Astrocyte of the cerebellum (primary cell): ENCODE measurements at regions not wholly inside any gene's neighbourhood (a gene's known extent, or its start where the extent isn't known, plus 50 kb on each side); places are given as distances from the start of the nearest gene placed in this dataset.

ENCODE experiments used
- DNase-seq: peaks from one replicate; pipeline ENCODE4 v3.0.0-alpha.2; 2011; ENCODE audit warnings: low read depth
- H3K4me3 ChIP-seq: 2 replicates; pipeline ENCODE4 v1.5.1; 2011; ENCODE audit warnings: mild to moderate bottlenecking, low read depth, low read length, moderate library complexity
- in situ Hi-C: cut with HindIII; loops from 2 replicates; pipeline ENCODE4 v1.10.0; 2017; ENCODE audit warnings: low sequenced_read_pairs
- TF ChIP-seq, protein P1 (sequence below): IDR thresholded peaks from 2 replicates; pipeline ENCODE4 v1.5.1; 2012; ENCODE audit warnings: low read length, low read depth, moderate library complexity, mild to moderate bottlenecking; ENCODE audit errors: missing control alignments

DNA sequence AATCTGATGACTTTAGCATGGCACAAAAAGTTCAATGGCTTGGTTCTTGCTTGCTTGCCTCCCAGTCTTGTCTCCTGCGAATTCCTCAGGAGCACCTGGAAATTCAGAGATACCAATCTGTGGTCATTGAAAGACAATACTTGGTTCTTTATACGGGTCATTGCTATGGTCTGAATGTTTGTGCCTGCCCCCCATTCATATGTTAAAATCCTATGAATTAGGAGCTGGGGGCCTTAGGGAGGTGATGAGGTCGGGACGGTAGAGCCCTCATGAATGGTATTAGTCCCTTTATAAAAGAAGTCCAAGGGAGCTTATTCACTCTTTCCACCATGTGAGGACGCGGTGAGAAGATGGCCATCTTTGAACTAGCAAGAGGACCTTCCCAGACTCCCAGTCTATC lies 721.8 kb downstream of the UTRN start:
- TF ChIP-seq, protein P1, sequence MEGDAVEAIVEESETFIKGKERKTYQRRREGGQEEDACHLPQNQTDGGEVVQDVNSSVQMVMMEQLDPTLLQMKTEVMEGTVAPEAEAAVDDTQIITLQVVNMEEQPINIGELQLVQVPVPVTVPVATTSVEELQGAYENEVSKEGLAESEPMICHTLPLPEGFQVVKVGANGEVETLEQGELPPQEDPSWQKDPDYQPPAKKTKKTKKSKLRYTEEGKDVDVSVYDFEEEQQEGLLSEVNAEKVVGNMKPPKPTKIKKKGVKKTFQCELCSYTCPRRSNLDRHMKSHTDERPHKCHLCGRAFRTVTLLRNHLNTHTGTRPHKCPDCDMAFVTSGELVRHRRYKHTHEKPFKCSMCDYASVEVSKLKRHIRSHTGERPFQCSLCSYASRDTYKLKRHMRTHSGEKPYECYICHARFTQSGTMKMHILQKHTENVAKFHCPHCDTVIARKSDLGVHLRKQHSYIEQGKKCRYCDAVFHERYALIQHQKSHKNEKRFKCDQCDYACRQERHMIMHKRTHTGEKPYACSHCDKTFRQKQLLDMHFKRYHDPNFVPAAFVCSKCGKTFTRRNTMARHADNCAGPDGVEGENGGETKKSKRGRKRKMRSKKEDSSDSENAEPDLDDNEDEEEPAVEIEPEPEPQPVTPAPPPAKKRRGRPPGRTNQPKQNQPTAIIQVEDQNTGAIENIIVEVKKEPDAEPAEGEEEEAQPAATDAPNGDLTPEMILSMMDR, result no peak
- no peak for DNase-seq
- in situ Hi-C loops, result no loop called here
- H3K4me3 ChIP-seq, result no peak overlapping the region

DNA sequence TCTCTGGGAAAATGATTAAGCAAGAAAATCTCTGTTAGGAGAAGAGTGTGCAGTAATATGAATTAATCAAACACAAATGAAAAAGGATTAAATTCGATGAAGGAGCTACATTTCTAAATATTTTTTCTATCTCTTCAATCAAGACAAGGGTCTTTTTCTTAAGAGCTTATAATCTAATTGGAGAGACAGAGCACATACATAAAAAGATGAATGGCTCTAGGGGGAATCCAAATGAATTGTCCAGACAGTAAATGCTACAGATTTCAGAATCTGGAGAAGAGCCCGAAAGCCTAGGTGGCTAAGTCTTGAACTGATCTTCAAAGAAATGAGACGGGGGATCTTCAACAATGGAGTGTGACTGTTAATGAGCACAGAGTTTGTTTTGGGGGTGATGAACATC lies 723.6 kb downstream of the UTRN start:
- TF ChIP-seq, protein P1, result no peak
- in situ Hi-C loops, result no loop called here
- DNase-seq, result no peak
- no peak overlapping the region for H3K4me3 ChIP-seq

DNA sequence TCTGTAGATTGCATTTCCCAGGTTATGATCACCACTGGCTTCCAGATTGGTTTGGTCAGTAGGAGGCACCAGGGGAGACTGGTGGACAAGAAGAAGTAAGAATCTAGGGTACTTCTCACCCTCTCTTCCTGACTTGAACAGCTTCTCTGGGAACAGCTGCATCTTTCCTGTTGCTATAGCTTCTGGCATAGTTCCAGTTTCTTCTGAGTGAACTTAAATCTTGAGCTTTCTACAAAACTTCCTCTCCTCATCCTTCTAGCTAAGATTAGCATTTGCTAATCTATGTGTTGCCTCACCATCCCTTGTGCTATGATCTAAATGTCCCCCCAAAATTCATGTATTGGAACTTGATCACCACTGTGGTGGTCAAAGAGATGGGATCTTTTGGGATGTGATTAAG lies 724.6 kb downstream of the UTRN start:
- DNase-seq, result no peak
- no peak overlapping the region for H3K4me3 ChIP-seq
- TF ChIP-seq, protein P1, result no peak
- in situ Hi-C loops, result no loop called here

DNA sequence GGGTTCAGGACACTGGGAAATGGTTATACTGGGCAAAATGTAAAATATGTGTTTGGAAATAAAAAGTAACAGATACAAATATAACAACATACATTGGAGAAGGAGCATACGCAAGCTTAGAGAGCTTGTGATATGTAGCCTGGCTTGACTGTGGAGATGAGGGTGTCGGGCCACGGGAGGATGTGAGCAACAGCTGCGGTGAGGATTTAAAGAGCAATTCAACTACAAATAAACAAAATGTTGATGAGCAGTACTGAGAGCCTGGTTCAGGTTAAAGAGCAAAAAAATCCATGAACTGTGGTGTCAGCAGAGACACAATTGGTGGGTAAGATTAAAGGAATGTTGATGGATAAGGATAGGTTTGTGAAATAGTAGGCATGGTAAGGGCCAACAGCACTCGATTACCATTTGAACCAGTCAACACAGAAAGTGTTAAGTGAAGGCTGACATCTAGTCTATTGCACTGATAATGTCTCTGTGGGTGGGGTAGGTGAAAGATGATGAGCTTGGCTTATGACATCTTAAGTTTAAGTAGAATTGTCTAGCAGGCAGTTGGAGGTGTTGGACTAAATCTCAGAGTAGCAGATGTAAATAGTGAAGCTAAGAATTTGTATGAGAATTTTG lies 723.2 kb downstream of the EPM2A start:
- H3K4me3 ChIP-seq, result no peak overlapping the region
- TF ChIP-seq, protein P1, result no peak
- DNase-seq, result no peak
- in situ Hi-C loops, result no loop called here

DNA sequence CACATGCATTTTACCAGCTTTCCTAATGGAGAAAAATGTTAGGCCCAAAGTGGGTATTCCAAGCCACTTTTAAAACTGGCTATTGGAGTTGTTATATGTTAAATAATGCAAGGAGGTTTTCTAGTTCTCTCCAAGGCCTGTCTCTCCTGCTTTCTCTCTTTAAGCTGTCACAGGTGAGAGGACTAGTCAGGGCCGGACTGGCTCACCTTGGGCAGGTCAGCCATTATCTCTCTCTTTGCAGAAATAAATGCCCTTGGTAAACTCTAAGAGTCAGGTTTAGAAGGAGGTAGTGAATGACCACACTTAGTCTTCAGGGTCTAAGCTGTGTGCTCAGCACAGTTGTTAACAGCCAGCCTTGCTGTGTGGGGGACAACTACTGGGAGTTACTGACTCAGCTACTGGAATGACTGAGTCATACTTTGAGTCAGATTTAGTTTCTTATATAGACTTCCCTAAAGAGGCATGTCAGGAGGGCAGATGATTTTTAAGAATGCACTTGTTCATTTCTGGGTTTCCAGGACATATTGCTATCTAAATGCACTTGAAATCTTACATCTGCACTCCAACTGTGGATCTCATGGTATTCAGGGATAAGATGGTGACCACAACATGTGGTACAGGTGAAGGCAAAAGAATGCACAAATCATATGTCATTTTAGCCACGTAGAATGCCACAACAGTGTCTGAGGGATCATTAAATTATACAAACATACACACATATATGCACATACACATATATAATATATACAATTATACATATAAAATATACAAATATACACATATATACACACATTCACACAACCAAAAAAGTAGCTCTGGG lies 719.4 kb downstream of the EPM2A start:
- in situ Hi-C loops, result no loop called here
- TF ChIP-seq, protein P1, result no peak
- no peak overlapping the region for H3K4me3 ChIP-seq
- peak; percentile 74 for DNase-seq

DNA sequence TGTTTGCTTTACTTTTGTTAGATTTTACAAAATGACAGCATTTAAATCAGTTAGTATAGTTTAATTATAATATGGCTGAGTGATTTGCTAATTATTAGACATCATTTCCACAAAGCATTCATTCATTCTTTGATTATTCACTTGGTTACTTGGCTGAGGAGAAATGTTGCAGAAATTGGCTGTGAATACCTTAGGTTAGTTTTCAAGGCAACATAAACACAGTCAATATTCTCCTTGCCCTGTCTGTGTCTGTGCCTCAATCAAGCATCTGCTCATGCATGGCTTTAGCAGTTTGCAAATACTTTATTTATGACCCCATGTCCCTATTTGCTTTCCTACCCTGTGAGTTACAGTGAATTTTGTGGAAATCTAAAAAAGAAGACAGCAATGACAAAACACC lies 718.3 kb downstream of the EPM2A start:
- TF ChIP-seq, protein P1, result no peak
- in situ Hi-C loops, result no loop called here
- no peak overlapping the region for H3K4me3 ChIP-seq
- DNase-seq, result no peak
